K562 (cell line): ENCODE measurements at regions not wholly inside any gene's neighbourhood (a gene's known extent, or its start where the extent isn't known, plus 50 kb on each side); places are given as distances from the start of the nearest gene placed in this dataset.

Experiments
- ATAC-seq: fragments of 200-7000 bp; cut with Tn5 transposase; 3 replicates; pipeline ENCODE4 v1.9.1; 2020; ENCODE audit warnings: moderate library complexity
- BruUV-seq: library from RNA; stranded (reverse); fragments of 400-500 nt; replicated peaks from 2 replicates; lab custom pipeline; 2021; lab: Mats Ljungman, UMichigan
- CTCF ChIA-PET: fragments of 300-600 bp; formaldehyde crosslinking; extraction: SDS; loops from one replicate; lab custom pipeline; 2021; ENCODE audit warnings: low intra/inter-chr PET ratio; lab: Yijun Ruan, JAX
- POLR2A ChIA-PET: fragments of 300-600, 350-650 bp; sonication (Branson Sonifier 250); formaldehyde crosslinking; extraction: SDS; loops from one replicate; lab custom pipeline; 2021; ENCODE audit warnings: antibody characterized with exemption, inconsistent platforms; lab: Yijun Ruan, JAX
- DNase-seq, 4 experiments: peaks; one replicate each; pipeline versions ENCODE4 v3.0.0 to v3.0.0-alpha.2; 2011 to 2018; ENCODE audit warnings: low spot score in 3 of 4, mixed read lengths in 3 of 4; ENCODE audit errors: extremely low read depth in 1 of 4
- FAIRE-seq: peaks from 2 replicates; lab custom pipeline; 2011; peaks lifted over from hg19 to GRCh38; lab: Jason Lieb, UNC
- H2AFZ ChIP-seq: 2 replicates; pipeline ENCODE4 v1.6.0; 2011; ENCODE audit warnings: low read depth, low read length, control low read depth, inconsistent platforms
- H3K27ac ChIP-seq: fragments of 200-600 bp; 3 replicates; pipeline ENCODE4 v1.8.0; 2011; ENCODE audit warnings: low read depth, mild to moderate bottlenecking, control low read depth, inconsistent platforms, low read length, moderate library complexity, mixed read lengths; ENCODE audit errors: extremely low read depth
- H3K27me3 ChIP-seq, 2 experiments: fragments of 300-600 bp in 1 of 2; 2 replicates in 1 of 2; 3 replicates in 1 of 2; pipeline versions ENCODE4 v1.6.0 to v1.8.0; 2011; ENCODE audit warnings: inconsistent platforms in 2 of 2, low read length in 2 of 2, mild to moderate bottlenecking in 1 of 2, mixed read lengths in 1 of 2, moderate library complexity in 1 of 2; ENCODE audit not compliant: control insufficient read depth in 2 of 2, insufficient read depth in 2 of 2
- H3K36me3 ChIP-seq: fragments of 300-600 bp; 3 replicates; pipeline ENCODE4 v1.8.0; 2011; ENCODE audit warnings: mild to moderate bottlenecking, low read length, inconsistent platforms; ENCODE audit not compliant: control insufficient read depth, insufficient read depth
- H3K4me1 ChIP-seq, 2 experiments: fragments of 200-600 bp in 1 of 2; replicated peaks in 1 of 2; 2 replicates in 1 of 2; 3 replicates in 1 of 2; pipeline versions ENCODE4 v1.5.1 to v1.8.0; 2011; ENCODE audit warnings: inconsistent platforms in 2 of 2, low read length in 2 of 2, mild to moderate bottlenecking in 1 of 2, mixed read lengths in 1 of 2, moderate library complexity in 1 of 2; ENCODE audit not compliant: control insufficient read depth in 2 of 2, insufficient read depth in 2 of 2
- H3K4me2 ChIP-seq: 2 replicates; pipeline ENCODE4 v1.6.1; 2011; ENCODE audit warnings: low read length, control low read depth, inconsistent platforms, mixed read lengths; ENCODE audit not compliant: insufficient read depth
- H3K4me3 ChIP-seq: fragments of 200-600 bp; sonication (generic), shearing (Covaris generic); 2 replicates; pipeline ENCODE4 v1.5.1; 2016; ENCODE audit warnings: control low read depth, inconsistent platforms
- H3K79me2 ChIP-seq: fragments of 200-600 bp; 3 replicates; pipeline ENCODE4 v1.8.0; 2011; ENCODE audit warnings: low read length, inconsistent platforms; ENCODE audit not compliant: control insufficient read depth, insufficient read depth
- H3K9ac ChIP-seq, 2 experiments: 2 replicates each; pipeline versions ENCODE4 v1.6.0 to v1.6.1; 2011; ENCODE audit warnings: low read depth in 2 of 2, low read length in 2 of 2, control low read depth in 1 of 2, inconsistent platforms in 1 of 2, mild to moderate bottlenecking in 1 of 2, mixed read lengths in 1 of 2; ENCODE audit not compliant: insufficient read depth in 1 of 2
- H3K9me1 ChIP-seq: one replicate; pipeline ENCODE4 v1.6.0; 2011; ENCODE audit warnings: inconsistent platforms, mild to moderate bottlenecking, low read length, moderate library complexity; ENCODE audit not compliant: control insufficient read depth, insufficient read depth
- H3K9me3 ChIP-seq: replicated peaks from 2 replicates; pipeline ENCODE4 v1.5.1; 2011; ENCODE audit warnings: low read depth, low read length, inconsistent platforms; ENCODE audit not compliant: control insufficient read depth, insufficient read depth
- H4K20me1 ChIP-seq: replicated peaks from 2 replicates; pipeline ENCODE4 v1.6.1; 2011; ENCODE audit warnings: low read length, inconsistent platforms, mixed read lengths; ENCODE audit not compliant: control insufficient read depth, insufficient read depth
- ZBTB7A ChIP-seq: IDR thresholded peaks from 2 replicates; pipeline ENCODE4 v1.6.1; 2011; ENCODE audit warnings: low read depth, mild to moderate bottlenecking, low read length, moderate library complexity, borderline replicate concordance; ENCODE audit not compliant: control insufficient read depth
- ZC3H4 ChIP-seq: sonication (generic); formaldehyde crosslinking; IDR thresholded peaks from 2 replicates; pipeline ENCODE4 v1.9.0; 2021; ENCODE audit warnings: missing genetic modification reagents, borderline replicate concordance
- ZNF121 ChIP-seq: sonication (generic); formaldehyde crosslinking; conservative IDR thresholded peaks from 2 replicates; pipeline ENCODE4 v1.8.0; 2022; ENCODE audit warnings: missing genetic modification reagents
- ZNF217 ChIP-seq: sonication (generic); formaldehyde crosslinking; IDR thresholded peaks from 2 replicates; pipeline ENCODE4 v1.8.0; 2022; ENCODE audit warnings: mild to moderate bottlenecking, missing genetic modification reagents
- ZNF224 ChIP-seq: sonication (generic); formaldehyde crosslinking; IDR thresholded peaks from 2 replicates; pipeline ENCODE4 v1.8.0; 2022; ENCODE audit warnings: mild to moderate bottlenecking, missing genetic modification reagents
- ZNF239 ChIP-seq: fragments of 250-450 bp; sonication (Bioruptor Pico); IDR thresholded peaks from 2 replicates; pipeline ENCODE4 v1.4.0; 2020; ENCODE audit warnings: mild to moderate bottlenecking
- ZNF316 ChIP-seq: fragments of 450-650 bp; IDR thresholded peaks from 2 replicates; pipeline ENCODE4 v1.6.1; 2016
- WGBS: fragments of 100-300 bp; shearing (Covaris generic); methylation state at CpG from one replicate; pipeline ENCODE4 v1.1.6; 2016; ENCODE audit warnings: low coverage, mixed read lengths; ENCODE audit not compliant: insufficient coverage; ENCODE audit errors: missing lambda C conversion rate; 5-methylcytosine and 5-hydroxymethylcytosine counted together
- in situ Hi-C: fragments of 300-500 bp; cut with MboI; formaldehyde crosslinking; loops from 4 replicates; pipeline ENCODE4 v1.15.0; 2018; ENCODE audit warnings: inconsistent platforms, mixed read lengths
- intact Hi-C: fragments of 100-400 bp; cut with micrococcal nuclease; formaldehyde crosslinking; loops from 2 replicates; pipeline ENCODE4 v1.14.2; 2022
- TF ChIP-seq, protein P1 (sequence below): sonication (generic); formaldehyde crosslinking; IDR thresholded peaks from 2 replicates; pipeline ENCODE4 v1.8.1; 2022; ENCODE audit warnings: missing genetic modification reagents
- TF ChIP-seq, protein P2 (sequence below), 2 experiments: fragments of 450-650 bp; IDR thresholded peaks; 2 replicates each; pipeline ENCODE4 v1.6.1; 2016; ENCODE audit warnings: mild to moderate bottlenecking in 2 of 2, borderline replicate concordance in 1 of 2, low read depth in 1 of 2, moderate library complexity in 1 of 2
- TF ChIP-seq, protein P3 (sequence below): sonication (generic); formaldehyde crosslinking; IDR thresholded peaks from 2 replicates; pipeline ENCODE4 v1.8.0; 2022; ENCODE audit warnings: mild to moderate bottlenecking, missing genetic modification reagents

DNA sequence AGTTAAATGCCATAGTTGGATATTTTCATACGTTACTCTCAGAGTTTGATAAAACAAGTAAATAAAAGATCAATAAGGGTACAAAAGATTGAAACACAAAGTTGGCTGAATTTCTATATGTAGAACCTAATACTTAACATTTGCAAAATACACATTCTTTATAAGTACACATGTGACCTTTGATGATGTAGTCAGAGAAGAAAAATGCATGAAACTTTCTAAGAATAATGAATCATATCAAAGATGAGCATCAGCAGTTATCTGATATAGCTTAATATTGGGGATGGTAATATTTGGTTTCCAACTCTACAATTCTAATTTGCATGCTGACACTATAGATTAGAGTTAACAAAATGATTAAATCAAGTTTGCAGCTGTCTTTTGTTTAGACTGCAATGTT lies 188.0 kb upstream of the TGFBR2 start:
- DNase-seq (no peak), FAIRE-seq (no peak), ATAC-seq (no peak)
- in situ Hi-C loops = no loop called here
- no peak overlapping the region for H3K27ac ChIP-seq
- no peaks in the 10 kb centered on the region for H4K20me1 ChIP-seq
- BruUV-seq = no TSS peak
- H3K9ac ChIP-seq = no peak overlapping the region
- ChIA-PET POLR2A (no interaction called here), CTCF (no interaction called here)
- H3K4me1 ChIP-seq = no peaks in the 10 kb centered on the region
- H3K4me2 ChIP-seq = no peak overlapping the region
- H3K27me3 ChIP-seq = no peaks in the 10 kb centered on the region
- H3K79me2 ChIP-seq = no peaks in the 10 kb centered on the region
- no peaks in the 10 kb centered on the region; the same call in 1 of the 2 replicates for H3K9me3 ChIP-seq
- intact Hi-C loops = no loop called here
- no peaks in the 10 kb centered on the region for H3K36me3 ChIP-seq
- H2AFZ ChIP-seq = no peak overlapping the region
- no peak overlapping the region for H3K4me3 ChIP-seq
- H3K9me1 ChIP-seq = no peaks in the 10 kb centered on the region
- 6% methylated on average over 1 of the region's 1 CpG for WGBS
- TF ChIP-seq ZNF224 (CRISPR knock-in tag) (no peak), ZC3H4 (no peak), ZBTB7A (no peak), ZNF121 (no peak), ZNF316 (no peak), ZNF239 (CRISPR knock-in tag) (no peak), ZNF217 (CRISPR knock-in tag) (no peak)
- TF ChIP-seq, protein P1, sequence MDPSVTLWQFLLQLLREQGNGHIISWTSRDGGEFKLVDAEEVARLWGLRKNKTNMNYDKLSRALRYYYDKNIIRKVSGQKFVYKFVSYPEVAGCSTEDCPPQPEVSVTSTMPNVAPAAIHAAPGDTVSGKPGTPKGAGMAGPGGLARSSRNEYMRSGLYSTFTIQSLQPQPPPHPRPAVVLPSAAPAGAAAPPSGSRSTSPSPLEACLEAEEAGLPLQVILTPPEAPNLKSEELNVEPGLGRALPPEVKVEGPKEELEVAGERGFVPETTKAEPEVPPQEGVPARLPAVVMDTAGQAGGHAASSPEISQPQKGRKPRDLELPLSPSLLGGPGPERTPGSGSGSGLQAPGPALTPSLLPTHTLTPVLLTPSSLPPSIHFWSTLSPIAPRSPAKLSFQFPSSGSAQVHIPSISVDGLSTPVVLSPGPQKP = no peak
- TF ChIP-seq, protein P2, sequence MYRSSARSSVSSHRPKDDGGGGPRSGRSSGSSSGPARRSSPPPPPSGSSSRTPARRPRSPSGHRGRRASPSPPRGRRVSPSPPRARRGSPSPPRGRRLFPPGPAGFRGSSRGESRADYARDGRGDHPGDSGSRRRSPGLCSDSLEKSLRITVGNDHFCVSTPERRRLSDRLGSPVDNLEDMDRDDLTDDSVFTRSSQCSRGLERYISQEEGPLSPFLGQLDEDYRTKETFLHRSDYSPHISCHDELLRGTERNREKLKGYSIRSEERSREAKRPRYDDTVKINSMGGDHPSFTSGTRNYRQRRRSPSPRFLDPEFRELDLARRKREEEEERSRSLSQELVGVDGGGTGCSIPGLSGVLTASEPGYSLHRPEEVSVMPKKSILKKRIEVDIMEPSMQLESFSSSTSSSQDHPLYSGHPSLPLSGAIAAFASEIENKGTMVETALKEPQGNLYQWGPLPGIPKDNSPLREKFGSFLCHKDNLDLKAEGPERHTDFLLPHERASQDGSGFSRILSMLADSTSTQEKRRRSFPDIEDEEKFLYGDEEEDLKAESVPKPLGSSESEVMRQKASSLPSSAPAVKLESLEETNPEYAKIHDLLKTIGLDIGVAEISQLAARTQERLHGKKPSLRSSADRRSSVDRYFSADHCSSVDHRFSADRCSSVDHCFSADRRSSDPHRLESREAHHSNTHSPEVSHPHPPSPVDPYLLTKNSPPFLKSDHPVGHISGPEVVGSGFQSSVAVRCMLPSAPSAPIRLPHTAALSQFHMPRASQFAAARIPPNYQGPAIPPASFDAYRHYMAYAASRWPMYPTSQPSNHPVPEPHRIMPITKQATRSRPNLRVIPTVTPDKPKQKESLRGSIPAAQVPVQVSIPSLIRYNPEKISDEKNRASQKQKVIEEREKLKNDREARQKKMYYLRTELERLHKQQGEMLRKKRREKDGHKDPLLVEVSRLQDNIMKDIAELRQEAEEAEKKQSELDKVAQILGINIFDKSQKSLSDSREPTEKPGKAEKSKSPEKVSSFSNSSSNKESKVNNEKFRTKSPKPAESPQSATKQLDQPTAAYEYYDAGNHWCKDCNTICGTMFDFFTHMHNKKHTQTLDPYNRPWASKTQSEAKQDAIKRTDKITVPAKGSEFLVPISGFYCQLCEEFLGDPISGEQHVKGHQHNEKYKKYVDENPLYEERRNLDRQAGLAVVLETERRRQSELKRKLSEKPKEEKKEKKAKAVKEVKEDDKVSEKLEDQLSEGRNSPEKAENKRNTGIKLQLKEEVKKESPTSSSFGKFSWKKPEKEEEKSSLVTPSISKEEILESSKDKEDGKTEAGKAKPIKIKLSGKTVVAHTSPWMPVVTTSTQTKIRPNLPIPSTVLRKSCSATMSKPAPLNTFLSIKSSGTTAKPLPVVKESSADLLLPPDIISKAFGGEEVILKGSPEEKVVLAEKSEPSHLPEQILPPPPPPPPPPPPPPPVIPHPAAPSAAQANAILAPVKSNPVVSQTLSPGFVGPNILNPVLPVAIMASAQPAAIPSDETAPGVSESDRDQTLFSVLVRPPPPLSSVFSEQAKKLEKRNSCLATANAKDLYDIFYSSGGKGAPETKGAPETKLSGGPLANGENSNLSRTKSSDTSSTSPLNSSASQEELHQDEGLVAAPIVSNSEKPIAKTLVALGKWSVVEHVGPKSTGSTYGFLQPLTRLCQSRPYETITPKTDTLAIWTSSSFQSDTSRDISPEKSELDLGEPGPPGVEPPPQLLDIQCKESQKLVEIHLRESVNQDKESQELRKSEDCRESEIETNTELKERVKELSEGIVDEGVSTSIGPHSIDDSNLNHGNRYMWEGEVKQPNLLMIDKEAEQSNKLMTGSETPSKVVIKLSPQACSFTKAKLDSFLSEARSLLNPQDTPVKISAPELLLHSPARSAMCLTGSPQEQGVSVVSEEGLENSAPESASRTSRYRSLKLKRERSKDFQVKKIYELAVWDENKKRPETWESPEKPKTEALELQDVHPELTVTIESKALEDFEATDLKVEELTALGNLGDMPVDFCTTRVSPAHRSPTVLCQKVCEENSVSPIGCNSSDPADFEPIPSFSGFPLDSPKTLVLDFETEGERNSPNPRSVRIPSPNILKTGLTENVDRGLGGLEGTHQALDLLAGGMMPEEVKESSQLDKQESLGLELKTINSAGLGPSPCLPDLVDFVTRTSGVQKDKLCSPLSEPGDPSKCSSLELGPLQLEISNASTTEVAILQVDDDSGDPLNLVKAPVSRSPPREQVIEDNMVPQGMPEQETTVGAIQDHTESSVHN (IDR thresholded peaks at IDR 0.05; ENCODE audit: borderline replicate concordance in 1 of 2, low read depth in 1 of 2) = no peak
- TF ChIP-seq, protein P3, sequence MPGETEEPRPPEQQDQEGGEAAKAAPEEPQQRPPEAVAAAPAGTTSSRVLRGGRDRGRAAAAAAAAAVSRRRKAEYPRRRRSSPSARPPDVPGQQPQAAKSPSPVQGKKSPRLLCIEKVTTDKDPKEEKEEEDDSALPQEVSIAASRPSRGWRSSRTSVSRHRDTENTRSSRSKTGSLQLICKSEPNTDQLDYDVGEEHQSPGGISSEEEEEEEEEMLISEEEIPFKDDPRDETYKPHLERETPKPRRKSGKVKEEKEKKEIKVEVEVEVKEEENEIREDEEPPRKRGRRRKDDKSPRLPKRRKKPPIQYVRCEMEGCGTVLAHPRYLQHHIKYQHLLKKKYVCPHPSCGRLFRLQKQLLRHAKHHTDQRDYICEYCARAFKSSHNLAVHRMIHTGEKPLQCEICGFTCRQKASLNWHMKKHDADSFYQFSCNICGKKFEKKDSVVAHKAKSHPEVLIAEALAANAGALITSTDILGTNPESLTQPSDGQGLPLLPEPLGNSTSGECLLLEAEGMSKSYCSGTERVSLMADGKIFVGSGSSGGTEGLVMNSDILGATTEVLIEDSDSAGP (CRISPR knock-in tag) = no peak
